HL-60 (cell line): ENCODE measurements at regions not wholly inside any gene's neighbourhood (a gene's known extent, or its start where the extent isn't known, plus 50 kb on each side); places are given as distances from the start of the nearest gene placed in this dataset.

ENCODE experiments used
- GABPA ChIP-seq: IDR thresholded peaks from 2 replicates; pipeline ENCODE4 v1.6.1; 2012; ENCODE audit warnings: low read depth
- POLR2AphosphoS5 ChIP-seq: IDR thresholded peaks from 2 replicates; pipeline ENCODE4 v1.6.1; 2012; ENCODE audit warnings: low read depth
- TF ChIP-seq, protein P1 (sequence below): IDR thresholded peaks from one replicate; pipeline ENCODE4 v1.5.1; 2011; ENCODE audit warnings: low read length, control low read depth, inconsistent platforms; ENCODE audit not compliant: insufficient read depth
- TF ChIP-seq, protein P2 (sequence below): IDR thresholded peaks from 2 replicates; pipeline ENCODE4 v1.6.1; 2012; ENCODE audit warnings: low read depth; ENCODE audit not compliant: insufficient replicate concordance

DNA sequence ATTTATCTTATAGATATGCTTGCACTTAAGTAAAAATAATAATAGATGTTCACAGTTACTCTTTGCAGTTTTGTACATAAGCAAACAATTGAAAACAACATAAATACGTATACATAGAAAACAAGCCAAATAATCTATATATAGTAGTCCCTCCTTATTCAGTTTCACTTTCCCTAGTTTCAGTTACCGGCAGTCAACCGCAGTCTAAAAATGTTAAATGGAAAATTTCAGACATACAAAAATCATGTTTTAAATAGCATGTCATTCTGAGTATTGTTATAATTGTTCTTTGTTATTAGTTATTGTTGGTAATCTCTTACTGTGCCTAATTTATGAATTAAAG is 262.0 kb downstream of the CGGBP1 start:
- TF ChIP-seq, protein P1, sequence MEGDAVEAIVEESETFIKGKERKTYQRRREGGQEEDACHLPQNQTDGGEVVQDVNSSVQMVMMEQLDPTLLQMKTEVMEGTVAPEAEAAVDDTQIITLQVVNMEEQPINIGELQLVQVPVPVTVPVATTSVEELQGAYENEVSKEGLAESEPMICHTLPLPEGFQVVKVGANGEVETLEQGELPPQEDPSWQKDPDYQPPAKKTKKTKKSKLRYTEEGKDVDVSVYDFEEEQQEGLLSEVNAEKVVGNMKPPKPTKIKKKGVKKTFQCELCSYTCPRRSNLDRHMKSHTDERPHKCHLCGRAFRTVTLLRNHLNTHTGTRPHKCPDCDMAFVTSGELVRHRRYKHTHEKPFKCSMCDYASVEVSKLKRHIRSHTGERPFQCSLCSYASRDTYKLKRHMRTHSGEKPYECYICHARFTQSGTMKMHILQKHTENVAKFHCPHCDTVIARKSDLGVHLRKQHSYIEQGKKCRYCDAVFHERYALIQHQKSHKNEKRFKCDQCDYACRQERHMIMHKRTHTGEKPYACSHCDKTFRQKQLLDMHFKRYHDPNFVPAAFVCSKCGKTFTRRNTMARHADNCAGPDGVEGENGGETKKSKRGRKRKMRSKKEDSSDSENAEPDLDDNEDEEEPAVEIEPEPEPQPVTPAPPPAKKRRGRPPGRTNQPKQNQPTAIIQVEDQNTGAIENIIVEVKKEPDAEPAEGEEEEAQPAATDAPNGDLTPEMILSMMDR = no peak
- TF ChIP-seq POLR2AphosphoS5 (no peak), GABPA (no peak)
- TF ChIP-seq, protein P2, sequence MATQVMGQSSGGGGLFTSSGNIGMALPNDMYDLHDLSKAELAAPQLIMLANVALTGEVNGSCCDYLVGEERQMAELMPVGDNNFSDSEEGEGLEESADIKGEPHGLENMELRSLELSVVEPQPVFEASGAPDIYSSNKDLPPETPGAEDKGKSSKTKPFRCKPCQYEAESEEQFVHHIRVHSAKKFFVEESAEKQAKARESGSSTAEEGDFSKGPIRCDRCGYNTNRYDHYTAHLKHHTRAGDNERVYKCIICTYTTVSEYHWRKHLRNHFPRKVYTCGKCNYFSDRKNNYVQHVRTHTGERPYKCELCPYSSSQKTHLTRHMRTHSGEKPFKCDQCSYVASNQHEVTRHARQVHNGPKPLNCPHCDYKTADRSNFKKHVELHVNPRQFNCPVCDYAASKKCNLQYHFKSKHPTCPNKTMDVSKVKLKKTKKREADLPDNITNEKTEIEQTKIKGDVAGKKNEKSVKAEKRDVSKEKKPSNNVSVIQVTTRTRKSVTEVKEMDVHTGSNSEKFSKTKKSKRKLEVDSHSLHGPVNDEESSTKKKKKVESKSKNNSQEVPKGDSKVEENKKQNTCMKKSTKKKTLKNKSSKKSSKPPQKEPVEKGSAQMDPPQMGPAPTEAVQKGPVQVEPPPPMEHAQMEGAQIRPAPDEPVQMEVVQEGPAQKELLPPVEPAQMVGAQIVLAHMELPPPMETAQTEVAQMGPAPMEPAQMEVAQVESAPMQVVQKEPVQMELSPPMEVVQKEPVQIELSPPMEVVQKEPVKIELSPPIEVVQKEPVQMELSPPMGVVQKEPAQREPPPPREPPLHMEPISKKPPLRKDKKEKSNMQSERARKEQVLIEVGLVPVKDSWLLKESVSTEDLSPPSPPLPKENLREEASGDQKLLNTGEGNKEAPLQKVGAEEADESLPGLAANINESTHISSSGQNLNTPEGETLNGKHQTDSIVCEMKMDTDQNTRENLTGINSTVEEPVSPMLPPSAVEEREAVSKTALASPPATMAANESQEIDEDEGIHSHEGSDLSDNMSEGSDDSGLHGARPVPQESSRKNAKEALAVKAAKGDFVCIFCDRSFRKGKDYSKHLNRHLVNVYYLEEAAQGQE = no peak
